ENCODE measurements at regions not wholly inside any gene's neighbourhood (a gene's known extent, or its start where the extent isn't known, plus 50 kb on each side); places are given as distances from the start of the nearest gene placed in this dataset.

DNA sequence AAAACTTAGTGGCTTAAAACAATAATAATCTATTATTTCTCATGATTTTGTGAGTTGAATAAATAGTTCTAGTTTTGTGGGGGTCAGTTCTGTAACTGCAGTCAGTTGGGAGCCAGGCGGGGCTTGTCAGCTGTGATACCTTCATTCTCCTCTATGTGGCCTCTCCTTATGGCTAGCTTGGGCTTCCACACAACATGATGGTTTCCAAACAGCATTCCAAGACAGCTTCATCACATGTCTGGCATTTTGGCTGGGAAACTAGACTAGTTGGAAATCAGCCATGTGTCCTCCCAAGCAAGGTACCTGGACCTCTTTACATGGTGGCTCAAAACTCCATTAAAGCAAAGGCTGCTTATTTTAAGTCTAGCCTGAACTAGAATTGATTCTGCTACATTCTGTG lies 61.4 kb upstream of the RANBP3L start:
- H3K4me3 Mint-ChIP-seq = no peak overlapping the region
- H3K4me1 Mint-ChIP-seq = peaks cover 9% of the 10 kb centered on the region
- DNase-seq (ENCODE audit: low read depth, low spot score) = no peak
- no peaks in the 10 kb centered on the region for H3K36me3 Mint-ChIP-seq (ENCODE audit: low read depth)
- H3K9me3 Mint-ChIP-seq = no peaks in the 10 kb centered on the region
- H3K27ac Mint-ChIP-seq (ENCODE audit: unreplicated experiment) = no peak overlapping the region
- TF ChIP-seq, protein P1, sequence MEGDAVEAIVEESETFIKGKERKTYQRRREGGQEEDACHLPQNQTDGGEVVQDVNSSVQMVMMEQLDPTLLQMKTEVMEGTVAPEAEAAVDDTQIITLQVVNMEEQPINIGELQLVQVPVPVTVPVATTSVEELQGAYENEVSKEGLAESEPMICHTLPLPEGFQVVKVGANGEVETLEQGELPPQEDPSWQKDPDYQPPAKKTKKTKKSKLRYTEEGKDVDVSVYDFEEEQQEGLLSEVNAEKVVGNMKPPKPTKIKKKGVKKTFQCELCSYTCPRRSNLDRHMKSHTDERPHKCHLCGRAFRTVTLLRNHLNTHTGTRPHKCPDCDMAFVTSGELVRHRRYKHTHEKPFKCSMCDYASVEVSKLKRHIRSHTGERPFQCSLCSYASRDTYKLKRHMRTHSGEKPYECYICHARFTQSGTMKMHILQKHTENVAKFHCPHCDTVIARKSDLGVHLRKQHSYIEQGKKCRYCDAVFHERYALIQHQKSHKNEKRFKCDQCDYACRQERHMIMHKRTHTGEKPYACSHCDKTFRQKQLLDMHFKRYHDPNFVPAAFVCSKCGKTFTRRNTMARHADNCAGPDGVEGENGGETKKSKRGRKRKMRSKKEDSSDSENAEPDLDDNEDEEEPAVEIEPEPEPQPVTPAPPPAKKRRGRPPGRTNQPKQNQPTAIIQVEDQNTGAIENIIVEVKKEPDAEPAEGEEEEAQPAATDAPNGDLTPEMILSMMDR (conservative IDR thresholded peaks at IDR 0.05) = no peak
- H3K27me3 Mint-ChIP-seq (ENCODE audit: low read depth) = no peaks in the 10 kb centered on the region

- H3K4me1 Mint-ChIP-seq = peaks cover 9% of the 10 kb centered on the region
- H3K9me3 Mint-ChIP-seq = no peaks in the 10 kb centered on the region
- no peak for DNase-seq (ENCODE audit: low read depth, low spot score)
- TF ChIP-seq, protein P1 (conservative IDR thresholded peaks at IDR 0.05) = no peak
- H3K27ac Mint-ChIP-seq (ENCODE audit: unreplicated experiment) = no peak overlapping the region
- no peaks in the 10 kb centered on the region for H3K27me3 Mint-ChIP-seq (ENCODE audit: low read depth)
- H3K4me3 Mint-ChIP-seq = no peak overlapping the region
- no peaks in the 10 kb centered on the region for H3K36me3 Mint-ChIP-seq (ENCODE audit: low read depth)
Measured at GRCh38 chr5:36363744-36364143, 62.0 kb upstream of the RANBP3L start.

DNA sequence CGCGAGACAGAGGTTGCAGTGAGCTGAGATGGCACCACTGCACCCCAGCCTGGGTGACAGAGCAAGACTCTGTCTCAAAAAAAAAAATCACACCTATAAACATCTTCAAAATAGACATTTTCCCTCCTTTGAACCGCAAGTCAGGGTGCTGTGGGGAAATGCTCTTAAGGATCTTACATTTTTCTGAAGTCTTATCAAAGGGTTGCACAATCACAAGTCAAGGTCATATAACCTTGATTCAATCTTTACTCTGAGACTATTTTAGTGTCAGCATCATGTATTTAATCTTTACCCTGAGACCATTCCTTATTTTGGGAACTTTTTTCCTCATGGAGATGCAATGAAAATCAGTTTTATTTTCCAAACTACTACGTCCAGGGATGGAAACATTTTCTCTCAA lies 62.8 kb upstream of the RANBP3L start:
- TF ChIP-seq, protein P1 (conservative IDR thresholded peaks at IDR 0.05) = no peak
- Mint-ChIP-seq H3K36me3 (ENCODE audit: low read depth) (no peaks in the 10 kb centered on the region), H3K4me1 (peaks cover 5% of the 10 kb centered on the region), H3K9me3 (no peaks in the 10 kb centered on the region), H3K27me3 (ENCODE audit: low read depth) (no peaks in the 10 kb centered on the region), H3K4me3 (no peak overlapping the region), H3K27ac (ENCODE audit: unreplicated experiment) (no peak overlapping the region)
- no peak for DNase-seq (ENCODE audit: low read depth, low spot score)

- Mint-ChIP-seq H3K27ac (ENCODE audit: unreplicated experiment) (no peak overlapping the region), H3K4me1 (no peaks in the 10 kb centered on the region), H3K4me3 (no peak overlapping the region), H3K9me3 (no peaks in the 10 kb centered on the region), H3K27me3 (ENCODE audit: low read depth) (no peaks in the 10 kb centered on the region), H3K36me3 (ENCODE audit: low read depth) (no peaks in the 10 kb centered on the region)
- TF ChIP-seq, protein P1 (conservative IDR thresholded peaks at IDR 0.05) = no peak
- DNase-seq (ENCODE audit: low read depth, low spot score) = no peak
Measured at GRCh38 chr5:36365896-36366295, 64.2 kb upstream of the RANBP3L start.

DNA sequence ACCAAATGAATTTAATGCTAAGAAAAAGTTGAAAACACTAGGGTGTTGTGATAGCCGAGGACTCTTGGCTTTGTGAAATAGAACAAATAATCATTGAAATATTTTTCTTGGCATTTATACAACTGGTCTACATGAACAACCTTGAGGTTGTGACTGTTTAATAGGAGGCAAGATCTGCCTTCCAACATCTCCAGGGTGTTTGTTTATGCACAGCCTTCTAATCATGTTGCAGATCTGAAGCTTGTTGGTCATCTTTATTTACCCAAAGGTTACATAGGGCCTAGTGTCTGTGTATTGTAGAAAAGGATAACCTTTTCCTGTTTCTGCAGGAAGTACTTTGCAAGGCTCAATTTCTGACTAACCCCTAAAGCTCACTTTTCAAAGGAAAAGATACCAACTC lies 65.2 kb upstream of the RANBP3L start:
- TF ChIP-seq, protein P1 (conservative IDR thresholded peaks at IDR 0.05) = no peak
- Mint-ChIP-seq H3K4me3 (no peak overlapping the region), H3K36me3 (ENCODE audit: low read depth) (no peaks in the 10 kb centered on the region), H3K9me3 (no peaks in the 10 kb centered on the region), H3K27ac (ENCODE audit: unreplicated experiment) (no peak overlapping the region), H3K27me3 (ENCODE audit: low read depth) (no peaks in the 10 kb centered on the region), H3K4me1 (no peaks in the 10 kb centered on the region)
- DNase-seq (ENCODE audit: low read depth, low spot score) = no peak

DNA sequence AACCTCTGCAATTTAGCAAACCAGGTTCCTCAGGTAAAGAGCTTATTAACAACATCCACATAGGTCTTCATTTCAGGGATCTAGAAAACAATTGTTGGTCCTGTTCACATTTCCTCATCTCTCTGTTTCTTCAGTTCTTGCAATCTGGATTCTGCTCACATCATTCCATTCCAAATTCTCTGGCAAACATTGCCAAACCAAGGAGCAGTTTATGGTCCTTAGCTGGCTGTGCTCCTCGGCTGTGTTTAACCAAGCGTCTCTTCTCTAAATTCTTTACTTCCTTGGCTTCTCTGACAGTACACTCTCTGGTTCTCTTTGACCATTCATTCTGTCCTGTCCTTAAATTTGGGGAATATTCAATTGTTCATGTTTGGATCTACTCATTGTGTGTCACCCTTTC lies 65.8 kb upstream of the RANBP3L start:
- Mint-ChIP-seq H3K27ac (ENCODE audit: unreplicated experiment) (no peak overlapping the region), H3K4me1 (no peaks in the 10 kb centered on the region), H3K9me3 (no peaks in the 10 kb centered on the region), H3K4me3 (no peak overlapping the region), H3K36me3 (ENCODE audit: low read depth) (no peaks in the 10 kb centered on the region), H3K27me3 (ENCODE audit: low read depth) (no peaks in the 10 kb centered on the region)
- TF ChIP-seq, protein P1 (conservative IDR thresholded peaks at IDR 0.05) = no peak
- no peak for DNase-seq (ENCODE audit: low read depth, low spot score)
